Activated CD4-positive, CD25-positive, alpha-beta regulatory T cell treated with anti-CD3 and anti-CD28 coated beads, Interleukin-2, amount 50 U/mL, for 72 hours (primary cell): ENCODE measurements at regions not wholly inside any gene's neighbourhood (a gene's known extent, or its start where the extent isn't known, plus 50 kb on each side); places are given as distances from the start of the nearest gene placed in this dataset.

Experiments
- DNase-seq: peaks from one replicate; pipeline ENCODE4 v3.0.0; 2021

DNA sequence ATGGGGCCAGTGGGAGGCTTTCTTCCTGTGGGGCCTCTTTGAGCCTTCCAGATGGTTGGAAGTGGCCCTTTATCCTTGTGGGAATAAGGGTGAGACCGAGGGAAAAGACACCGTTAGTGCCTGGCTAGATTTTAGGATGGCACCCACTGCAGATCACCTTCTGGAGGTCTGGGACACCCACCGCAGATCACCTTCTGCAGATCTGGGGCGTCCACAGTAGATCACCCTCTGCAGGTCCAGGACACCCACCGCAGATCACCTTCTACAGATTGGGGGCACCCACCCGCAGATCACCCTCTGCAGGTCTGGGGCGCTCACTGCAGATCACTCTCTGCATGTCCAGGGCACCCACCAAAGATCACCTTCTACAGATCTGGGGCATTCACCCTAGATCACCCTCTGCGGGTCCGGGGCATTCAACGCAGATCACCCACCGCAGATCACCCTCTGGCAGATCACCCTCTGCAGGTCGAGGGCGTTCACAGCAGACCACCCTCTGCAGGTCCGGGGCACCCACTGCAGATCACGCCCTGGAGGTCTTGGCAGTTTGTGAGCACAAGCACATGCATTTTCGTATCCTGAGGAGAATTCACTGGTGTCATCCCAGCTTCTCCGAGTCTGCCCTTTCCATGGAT lies 153.4 kb upstream of the TSHZ3 start:
- DNase-seq = no peak

DNA sequence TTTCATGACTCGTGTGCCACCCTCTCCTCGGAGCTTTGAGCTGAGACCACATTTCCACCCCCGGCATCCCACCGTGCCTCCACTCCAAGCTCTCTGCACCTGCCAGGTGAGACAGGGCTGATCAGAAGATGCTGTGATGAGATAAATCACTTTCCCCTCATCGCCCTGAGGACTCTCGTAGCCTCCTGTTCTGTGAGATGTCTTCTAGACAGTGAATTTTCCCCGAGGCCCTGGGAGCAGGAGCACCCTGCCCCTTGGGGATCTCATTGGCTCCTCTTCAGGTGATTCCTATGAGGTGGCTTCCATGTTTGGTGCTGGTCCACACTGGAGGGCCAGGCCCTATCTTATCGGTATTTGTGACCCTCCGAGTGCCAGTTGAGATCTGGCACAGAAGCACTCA lies 154.0 kb upstream of the TSHZ3 start:
- DNase-seq = no peak

DNA sequence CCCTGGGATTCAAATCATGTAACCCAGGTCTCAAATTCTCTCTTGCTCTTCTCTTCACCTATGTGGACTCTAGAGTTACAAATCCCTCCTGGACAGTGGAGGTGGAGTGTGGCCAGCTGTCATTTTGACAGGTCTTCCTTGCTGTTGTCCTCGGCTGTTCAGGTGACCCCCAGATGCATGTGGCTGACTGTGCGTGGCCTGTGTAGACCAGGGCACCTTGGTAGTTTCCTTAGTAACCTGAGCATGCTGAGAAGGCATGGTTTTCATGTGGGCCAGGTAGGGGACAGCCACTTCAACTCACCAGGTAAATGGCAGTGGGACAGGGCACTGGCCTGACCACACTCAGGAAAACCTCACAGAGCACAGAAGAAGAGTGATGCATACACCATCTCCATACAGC lies 155.0 kb upstream of the TSHZ3 start:
- DNase-seq = no peak

DNA sequence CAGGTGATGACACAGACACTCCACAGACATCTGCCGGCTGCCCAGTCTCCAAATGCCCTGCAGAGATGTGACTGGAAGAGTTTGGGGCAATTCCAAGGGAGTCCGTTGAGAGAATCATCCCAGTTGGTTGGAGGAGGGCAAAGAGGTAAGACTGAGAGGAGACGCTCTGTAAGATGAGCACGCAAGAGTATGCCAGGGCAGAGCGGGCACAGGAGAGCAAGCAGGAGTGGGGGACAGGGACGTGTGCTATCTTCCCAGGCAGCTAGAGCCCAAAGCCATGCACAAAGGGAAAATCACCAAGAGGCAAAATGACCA lies 156.3 kb upstream of the TSHZ3 start:
- DNase-seq = no peak

DNA sequence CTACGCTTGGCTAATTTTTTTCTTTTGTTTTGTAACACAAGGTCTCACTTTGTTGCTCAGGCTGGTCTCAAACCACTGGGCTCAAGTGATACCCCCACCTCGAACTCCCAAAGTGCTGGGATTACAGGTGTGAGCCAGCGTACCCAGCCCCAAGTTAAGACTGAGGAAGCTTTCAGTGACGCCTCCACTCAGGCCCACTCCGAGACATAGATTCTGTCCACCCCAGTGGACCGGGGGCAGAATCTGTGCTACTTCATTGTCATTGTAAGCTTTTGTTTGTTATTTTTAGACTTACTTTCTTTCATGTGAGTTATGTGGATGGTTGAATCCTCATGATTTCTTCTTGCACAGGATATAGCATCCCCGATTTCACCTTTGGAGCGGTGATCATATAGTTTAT lies 156.9 kb upstream of the TSHZ3 start:
- DNase-seq = no peak

DNA sequence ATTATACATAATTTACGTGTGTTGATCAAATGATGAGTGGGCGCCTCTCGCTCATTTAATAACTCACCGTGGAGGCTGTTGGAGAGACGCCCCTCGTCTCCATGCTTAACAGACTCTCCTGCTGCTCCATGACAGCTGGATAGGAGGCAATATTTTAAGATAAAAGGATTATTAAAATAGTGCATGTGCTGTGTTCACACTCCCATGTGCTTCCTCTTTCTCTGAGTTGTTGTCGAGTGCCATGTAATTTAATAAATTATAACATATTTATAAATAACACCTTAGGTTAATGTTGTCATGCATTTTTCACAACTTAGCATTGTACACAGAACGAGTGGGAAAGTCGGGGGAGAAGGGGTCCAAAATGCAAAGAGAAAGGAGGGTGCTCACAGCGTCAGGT lies 161.4 kb upstream of the TSHZ3 start:
- no peak for DNase-seq

DNA sequence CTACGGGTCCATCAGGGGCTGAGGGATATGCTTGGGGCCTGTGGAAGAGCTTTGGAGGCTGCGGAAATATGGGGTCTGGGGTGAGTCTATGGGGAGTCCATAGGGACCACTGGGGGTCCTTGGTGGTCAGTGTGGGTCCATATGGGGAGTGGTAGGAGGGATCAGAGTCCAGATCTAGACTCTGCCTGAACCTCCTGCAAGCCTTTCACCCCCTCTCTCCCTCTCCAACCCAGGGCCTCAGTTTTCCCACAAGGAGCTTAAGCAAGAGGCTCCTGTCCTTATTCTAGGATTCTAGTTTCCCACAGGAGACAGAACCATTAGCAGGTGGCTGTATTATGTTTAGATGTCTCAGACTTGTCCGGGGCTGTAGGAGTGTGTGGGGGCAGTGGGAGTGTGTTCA lies 161.9 kb upstream of the TSHZ3 start:
- DNase-seq = no peak

DNA sequence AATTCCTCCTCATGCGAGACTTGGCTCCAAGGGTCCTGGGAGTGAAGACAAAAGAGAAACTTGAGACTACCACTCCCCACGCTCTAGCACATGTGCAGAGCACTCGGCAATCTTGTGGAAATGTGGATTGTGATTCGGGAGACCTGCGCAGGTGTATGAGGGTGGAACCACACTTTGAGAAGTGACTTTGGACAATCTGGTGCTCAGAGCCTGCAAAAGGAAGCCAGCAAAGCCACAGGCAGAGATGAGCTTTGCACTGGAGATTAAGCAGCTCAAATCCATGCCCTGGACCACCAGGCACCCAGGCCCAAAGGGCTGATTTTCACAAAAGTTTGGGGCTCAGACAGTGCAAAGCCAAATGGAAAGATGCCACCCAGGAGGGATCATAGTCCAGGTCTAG lies 162.5 kb upstream of the TSHZ3 start:
- no peak for DNase-seq

DNA sequence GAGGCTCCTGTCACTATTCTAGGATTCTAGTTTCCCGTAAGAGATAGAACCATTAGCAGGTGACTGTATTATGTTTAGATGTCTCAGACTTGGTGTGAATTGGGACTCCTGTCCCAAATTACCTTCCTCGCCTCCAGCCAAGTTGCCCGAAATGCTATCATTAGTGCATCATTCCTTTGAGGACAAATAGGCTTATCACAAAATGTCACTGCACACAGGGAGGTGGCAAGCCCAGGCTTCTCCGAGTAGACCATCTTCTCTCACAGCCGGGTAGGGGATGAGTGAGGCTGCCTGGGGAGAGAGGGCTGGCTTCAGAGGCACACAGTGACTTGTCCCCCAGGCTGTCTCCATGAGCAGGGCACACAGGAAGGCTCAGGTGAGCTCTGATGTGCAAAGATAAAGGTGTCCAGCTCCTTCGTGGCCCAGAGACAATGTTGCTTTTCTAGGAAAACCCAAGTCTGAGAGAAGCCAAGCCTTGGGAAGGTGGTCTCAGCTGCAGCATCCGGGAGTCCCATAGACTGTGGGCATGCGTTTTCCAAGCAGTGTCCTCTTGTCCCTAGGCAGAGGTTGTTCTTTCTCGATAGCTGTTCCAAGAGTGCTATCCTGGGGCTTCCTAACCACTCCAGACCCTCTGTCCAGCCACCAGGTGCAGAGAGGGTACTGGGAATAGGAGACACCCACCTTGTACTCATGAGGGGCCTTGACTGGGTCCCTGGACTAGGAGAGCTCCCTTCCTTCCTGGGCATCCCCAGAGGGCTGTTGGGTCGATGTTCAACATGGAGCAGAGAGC lies 163.1 kb upstream of the TSHZ3 start:
- no peak for DNase-seq

DNA sequence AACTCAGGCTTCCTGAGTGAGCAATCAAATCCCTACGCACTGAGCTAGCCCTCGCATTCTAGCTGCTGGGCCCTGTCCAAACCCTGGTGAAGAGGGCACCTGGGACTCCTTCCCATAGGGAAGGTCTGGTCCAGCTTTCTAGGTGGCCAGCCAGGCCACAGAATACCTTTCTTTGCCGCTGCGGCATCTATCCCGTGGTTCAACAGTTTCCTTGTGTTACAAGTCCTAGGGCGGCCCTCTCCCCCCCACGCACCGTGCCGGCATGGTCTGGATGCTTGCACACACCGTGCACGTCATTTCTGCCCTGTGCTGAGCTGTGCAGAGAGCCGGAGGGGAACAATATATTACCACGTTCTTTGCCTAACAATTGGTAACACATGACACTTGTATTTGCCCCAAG lies 164.6 kb upstream of the TSHZ3 start:
- no peak for DNase-seq

DNA sequence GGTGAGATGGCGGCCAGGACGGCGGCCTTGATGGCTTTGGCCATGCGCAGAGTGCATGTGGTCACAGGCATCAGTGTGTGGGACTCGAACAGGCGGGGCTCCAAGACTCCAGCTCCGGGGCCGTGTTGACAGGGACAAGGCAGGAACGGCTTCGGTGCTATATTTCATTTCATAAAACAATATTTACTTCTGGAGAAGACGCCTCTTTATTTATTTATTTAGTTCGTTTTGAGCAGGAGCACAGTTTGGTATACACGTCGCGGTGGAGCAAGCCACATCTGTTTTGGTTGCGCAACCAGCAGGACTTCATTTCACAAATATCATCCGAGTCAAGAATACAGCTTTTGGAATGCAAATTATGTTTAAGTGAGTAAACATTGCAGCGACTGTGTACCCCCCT lies 166.7 kb upstream of the TSHZ3 start:
- no peak for DNase-seq

DNA sequence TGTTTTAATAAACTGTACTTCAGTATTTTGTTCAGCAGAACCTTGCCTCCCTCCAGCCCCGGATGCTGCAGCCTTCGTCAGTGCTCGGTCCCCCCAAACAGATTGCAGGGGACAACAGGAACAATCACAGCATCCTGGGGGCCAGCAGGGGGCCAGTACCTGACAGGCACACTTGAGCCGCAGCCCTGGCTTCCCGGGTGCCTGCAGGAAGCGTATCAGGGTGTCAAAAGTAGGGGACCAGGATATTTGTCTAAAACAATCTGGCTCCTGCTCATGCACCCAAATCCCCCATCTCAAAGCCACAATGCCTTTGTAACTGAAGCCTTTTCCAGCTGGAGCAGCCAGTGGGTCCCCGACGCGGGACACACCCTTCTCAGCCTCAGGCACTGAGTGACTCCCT lies 167.5 kb upstream of the TSHZ3 start:
- DNase-seq = no peak

DNA sequence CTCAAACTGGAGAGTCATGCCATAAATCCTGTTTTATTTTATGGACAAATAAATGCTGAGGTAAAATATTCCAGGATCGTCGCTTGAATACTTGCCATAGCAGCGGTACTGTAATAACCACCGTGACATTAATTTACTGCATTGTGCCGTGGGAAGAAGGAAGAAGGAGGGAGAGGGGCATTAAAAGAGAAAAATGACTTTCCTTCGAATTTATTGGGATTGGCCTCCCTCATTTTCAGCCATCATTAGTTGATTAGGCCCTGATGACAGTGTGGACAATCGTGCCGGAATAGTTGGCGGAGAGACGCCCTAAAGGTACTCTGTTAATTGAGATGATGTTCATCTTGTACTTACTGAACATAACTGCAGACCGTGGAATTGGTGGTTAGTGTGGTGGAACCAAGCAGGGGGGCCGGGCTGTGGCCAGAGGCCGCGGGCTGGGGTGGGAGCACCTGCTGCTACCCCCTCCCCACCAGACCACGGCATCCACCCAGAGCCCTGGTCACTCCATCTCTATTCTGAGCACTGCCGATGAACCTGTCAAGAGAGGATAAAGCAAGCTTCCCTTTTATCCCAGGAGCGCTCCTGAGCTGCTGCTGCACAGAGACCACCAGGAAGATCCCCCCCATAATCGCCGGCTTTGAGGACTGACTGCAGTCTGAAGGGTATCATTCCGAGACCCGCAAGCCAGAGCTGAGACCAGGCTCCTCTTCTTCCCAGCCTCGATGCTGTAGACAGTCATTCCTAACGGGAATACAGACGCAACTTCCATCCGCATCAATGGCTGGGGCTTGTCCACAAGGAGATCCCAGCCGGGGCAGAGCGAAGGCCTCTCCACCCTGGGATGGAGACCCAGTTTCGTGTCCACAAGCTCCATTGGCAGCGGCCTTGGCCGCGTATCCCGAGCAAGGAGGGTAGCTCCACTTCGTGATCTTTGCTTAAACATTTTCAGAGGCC lies 168.3 kb upstream of the TSHZ3 start:
- DNase-seq = no peak

DNA sequence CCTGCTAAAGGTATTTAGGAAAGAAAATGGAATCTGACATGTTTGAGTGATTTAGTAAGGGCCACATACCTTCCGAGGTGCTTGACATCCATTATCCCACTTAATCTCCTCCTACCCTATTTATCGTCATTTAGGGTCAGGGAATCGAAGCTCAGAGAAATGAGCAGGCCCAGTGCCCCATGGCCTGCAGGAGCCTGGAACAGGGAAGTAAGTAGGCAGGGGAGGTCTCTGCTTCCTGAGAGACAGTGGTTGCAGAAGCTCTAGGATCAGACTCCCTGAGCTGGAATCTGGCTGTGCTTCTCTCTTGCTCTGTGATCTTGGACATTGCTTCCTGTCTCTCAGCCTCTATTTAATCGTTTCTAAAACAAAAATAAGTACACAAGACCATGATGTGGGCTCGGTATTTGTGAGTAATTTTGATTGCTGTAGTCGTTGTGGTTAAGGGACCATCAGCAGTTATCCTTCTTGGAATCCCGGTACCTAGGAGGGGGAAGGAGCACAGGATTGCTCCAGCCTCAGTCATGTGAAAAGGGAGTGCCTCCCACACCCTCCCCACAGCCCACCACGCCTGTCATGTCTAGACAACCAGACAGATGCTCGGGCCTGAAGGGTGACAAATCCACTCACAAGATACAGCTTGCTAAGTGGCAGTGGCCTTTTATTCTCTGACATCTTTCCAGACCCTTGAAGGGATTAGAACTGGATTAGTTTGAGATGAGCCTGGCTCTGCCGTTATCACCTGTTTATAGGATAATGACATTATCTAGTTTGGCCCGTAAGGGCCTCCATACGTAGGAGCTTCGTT lies 169.2 kb upstream of the TSHZ3 start:
- DNase-seq = no peak

DNA sequence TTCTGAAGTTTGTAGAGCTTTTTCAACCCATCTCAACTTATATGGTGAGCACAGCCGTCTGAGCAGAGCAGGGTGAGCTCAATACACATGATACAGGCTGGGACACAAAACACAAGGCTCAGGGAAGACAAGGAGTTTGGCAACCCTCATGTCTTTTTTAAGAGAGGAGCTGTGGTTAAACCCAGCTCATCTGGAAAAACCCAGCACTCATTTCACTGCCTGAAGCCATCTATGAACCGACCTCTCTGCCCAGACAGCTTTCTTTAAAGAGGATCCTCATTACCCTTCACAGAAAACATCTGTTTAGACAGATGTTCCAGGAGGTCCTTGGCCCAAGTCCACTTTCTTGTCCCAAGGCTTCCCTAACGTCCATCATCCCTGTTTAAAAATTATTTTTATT lies 170.0 kb upstream of the TSHZ3 start:
- DNase-seq = no peak

DNA sequence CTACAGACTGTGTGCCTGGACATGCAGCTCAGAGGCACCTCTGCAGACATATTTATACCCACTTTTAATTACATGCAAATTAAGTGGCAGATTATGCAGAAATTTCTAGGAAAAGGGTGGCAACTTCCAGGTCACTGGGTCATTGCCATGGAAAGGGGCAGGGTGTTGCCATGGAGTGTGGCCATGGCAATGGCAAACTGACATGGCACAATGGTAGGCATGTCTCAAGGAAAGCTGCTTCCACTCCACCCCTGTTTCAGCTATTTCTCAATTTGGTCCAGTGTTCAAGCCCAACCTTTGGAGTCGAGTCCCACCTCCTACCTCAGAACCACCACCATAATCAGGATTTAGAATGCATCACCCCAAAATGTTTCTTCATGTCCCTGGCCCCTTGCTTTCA lies 170.7 kb upstream of the TSHZ3 start:
- no peak for DNase-seq

DNA sequence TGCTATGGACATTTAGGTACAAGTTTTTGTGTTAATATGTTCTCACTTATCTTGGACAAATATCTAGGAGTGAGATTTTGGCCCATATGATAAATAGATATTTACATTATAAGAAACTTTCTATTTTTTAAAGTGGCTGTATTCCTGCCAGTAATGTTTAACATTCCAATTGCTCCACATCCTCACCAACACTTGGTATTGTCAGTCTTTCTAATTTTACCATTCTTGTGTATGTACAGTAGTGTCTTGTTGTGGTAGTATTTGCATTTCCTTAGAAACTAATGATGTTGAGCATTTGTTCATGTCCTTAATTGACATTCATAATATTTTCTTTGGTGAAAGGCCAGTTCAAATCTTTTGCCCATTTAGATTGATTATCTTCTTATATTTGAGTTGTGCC lies 171.4 kb upstream of the TSHZ3 start:
- DNase-seq = no peak

DNA sequence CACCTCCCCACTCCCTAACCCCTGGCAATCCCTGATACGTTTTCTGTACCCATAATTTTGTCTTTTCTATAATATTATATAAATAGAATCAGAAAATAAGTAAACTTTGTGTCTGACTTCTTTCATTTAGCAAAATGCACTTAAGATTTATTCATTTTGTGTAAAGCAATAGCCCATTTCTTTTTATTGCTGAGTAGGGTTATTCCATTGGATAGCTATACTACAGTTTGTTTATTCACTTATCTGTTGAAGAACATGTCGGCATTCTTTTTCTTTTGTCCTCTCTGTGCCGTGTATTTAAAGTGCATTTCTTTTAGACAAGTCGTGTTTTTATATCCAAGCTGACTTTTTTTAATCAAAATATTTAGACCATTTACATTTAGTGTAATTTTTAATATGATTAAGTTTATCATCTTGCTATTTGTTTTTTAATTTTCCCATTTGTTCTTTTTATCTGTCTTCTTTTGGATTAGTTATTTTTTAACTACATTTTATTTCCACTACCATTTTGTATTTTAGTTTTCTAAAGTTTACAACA lies 176.4 kb upstream of the TSHZ3 start:
- DNase-seq = no peak

DNA sequence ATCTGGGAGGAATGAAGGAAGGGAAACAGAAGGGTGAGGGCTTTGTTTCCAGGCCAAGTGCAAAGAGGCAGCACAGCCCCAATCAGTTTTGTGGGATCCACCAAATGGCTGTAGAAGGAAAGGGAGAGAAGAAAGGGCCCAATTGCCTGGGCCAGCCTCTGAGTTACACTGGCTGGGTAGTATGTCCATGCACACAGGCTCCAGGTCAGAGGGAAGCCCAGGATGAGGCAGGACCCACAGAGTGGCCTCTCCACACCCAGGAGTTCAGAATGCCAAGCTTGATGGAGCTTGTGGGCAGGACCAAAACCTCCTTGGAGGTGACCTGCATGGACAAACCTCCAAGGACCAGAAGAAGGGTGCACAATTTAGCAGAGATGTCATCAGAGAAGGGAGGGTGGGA lies 178.2 kb upstream of the TSHZ3 start:
- no peak for DNase-seq

DNA sequence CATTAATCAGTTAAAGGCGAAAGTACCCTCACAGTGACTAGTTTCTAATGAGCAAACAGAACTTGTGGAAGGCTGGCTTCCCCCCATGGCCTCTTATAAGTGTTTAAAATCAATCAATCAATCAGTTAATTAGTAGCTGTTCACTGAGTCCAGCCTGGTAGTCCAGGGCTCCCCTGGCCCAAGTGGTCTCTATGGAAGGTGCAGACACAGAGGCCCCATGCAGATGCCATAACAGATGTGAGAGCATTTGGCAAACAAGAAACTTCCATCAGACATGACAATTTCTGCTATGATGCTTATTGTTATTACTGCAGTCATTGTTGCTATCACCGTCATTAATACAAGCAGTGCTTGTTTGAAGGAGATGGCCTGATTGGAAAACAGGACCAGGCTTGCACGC lies 179.0 kb upstream of the TSHZ3 start:
- no peak for DNase-seq

DNA sequence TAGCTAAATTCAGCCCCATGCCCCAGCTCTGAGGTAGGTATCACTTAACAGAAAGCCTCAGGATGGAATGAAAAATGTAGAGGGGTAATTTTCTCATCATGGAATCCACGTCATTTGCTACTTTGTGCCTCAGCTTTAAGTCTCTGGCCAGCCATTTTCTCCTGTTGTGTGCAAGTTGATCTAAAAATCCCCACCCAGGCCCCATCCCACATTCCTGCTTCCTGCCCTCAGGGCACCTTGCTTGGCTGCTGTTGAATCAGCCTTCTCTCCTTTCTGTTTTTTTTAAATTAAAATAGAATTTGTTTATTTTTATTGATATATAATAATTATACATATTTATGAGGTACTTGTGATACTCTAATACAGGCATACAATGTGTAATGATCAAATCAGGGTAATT lies 179.9 kb upstream of the TSHZ3 start:
- no peak for DNase-seq

DNA sequence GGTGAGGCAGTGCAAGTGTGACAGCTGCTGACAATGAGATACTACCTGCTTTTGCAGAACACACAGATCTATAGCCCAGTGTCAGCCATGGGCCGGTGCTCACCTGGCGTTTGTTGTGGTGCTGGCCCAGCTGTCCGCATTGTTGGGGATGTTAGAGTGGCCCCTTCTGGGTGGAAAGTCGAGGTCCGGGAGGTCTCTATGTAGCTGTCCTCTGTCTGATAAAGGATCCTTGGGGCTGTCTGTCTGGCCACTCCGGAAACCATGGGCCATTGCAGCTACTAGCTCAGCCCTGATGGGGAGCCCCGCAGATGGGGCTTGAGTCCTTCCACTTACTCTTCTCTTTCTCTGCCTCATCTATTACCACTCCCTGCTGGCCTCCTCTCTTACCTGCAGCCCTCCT lies 181.5 kb upstream of the TSHZ3 start:
- no peak for DNase-seq

DNA sequence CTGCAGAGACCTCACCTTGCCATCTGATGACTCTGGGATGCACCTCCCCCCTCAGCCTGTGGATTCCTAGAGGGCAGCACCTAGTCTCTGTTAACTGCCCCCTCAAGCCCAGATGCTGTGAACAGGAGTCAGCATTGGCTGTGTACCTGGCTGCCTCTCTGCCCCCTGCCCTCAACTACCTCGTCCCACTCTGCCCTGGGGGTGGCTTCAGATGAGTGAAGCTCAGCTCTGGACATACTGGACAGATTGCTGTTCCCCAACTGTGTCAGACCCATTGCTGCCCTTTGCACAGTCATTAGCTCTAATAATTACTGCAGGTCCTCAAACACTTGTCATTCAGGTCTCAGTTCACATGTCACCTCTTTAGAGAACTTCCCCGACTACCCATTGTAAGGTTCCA lies 182.1 kb upstream of the TSHZ3 start:
- no peak for DNase-seq
